Coronary artery (tissue), 2 donors: ENCODE measurements at regions not wholly inside any gene's neighbourhood (a gene's known extent, or its start where the extent isn't known, plus 50 kb on each side); places are given as distances from the start of the nearest gene placed in this dataset.

Source experiments
- DNase-seq: peaks from one replicate; pipeline ENCODE4 v3.0.0-alpha.2; 2017; ENCODE audit warnings: low spot score
- H3K27ac ChIP-seq, 2 donors: fragments of 200-600 bp; sonication (generic); one replicate each; pipeline ENCODE4 v1.5.1; 2016 to 2019
- H3K4me3 ChIP-seq: fragments of 200-600 bp; sonication (generic); 2 replicates; pipeline ENCODE4 v1.5.1; 2016; ENCODE audit warnings: mild to moderate bottlenecking, moderate library complexity
- CTCF ChIP-seq: fragments of 200-600 bp; sonication (generic); IDR thresholded peaks from one replicate; pipeline ENCODE4 v1.5.1; 2019; ENCODE audit warnings: antibody characterized with exemption

- DNase-seq: peak; percentile 86
- H3K27ac ChIP-seq: peak overlapping the region; percentile 79 to 98
- TF ChIP-seq CTCF: no peak
- peak overlapping the region; percentile 60 for H3K4me3 ChIP-seq
Observed at GRCh38 chr17:77735566-77736198, 222.8 kb upstream of the TNRC6C start.

- peak; percentile 67 for DNase-seq
- Histone ChIP-seq H3K4me3 (peak overlapping the region; percentile 44), H3K27ac (peak overlapping the region; percentile 79 to 98)
- TF ChIP-seq CTCF: no peak
Observed at GRCh38 chr17:77736199-77736585, 222.3 kb upstream of the TNRC6C start.

GRCh38 chr17:77736721-77737120 lies 221.8 kb upstream of the TNRC6C start:
- Histone ChIP-seq H3K27ac (peak overlapping the region; percentile 79 to 98), H3K4me3 (no peak overlapping the region)
- TF ChIP-seq CTCF: no peak
- DNase-seq: peak; percentile 64

GRCh38 chr17:77737442-77738265 lies 220.8 kb upstream of the TNRC6C start:
- H3K27ac ChIP-seq: peak overlapping the region; percentile 79 to 86
- no peak for TF ChIP-seq CTCF
- DNase-seq: peak; percentile 62

GRCh38 chr17:77738751-77739531 lies 219.6 kb upstream of the TNRC6C start:
- Histone ChIP-seq H3K4me3 (peak overlapping the region; percentile 4), H3K27ac (peak overlapping the region; percentile 79 to 86)
- TF ChIP-seq CTCF: no peak
- peak; percentile 83 for DNase-seq

More at GRCh38 chr17:77737442-77738265, 220.8 kb upstream of the TNRC6C start:
- H3K4me3 ChIP-seq: no peak overlapping the region

GRCh38 chr17:77740481-77740880 lies 218.0 kb upstream of the TNRC6C start:
- no peak for TF ChIP-seq CTCF
- Histone ChIP-seq H3K4me3 (no peak overlapping the region), H3K27ac (no peak overlapping the region)
- DNase-seq: peak; percentile 59
